Transverse colon (tissue), 4 donors: ENCODE measurements at regions not wholly inside any gene's neighbourhood (a gene's known extent, or its start where the extent isn't known, plus 50 kb on each side); places are given as distances from the start of the nearest gene placed in this dataset.

ENCODE experiments used
- POLR2A ChIP-seq: fragments of 450-650 bp; IDR thresholded peaks from one replicate; pipeline ENCODE4 v1.6.1; 2016; ENCODE audit warnings: antibody characterized with exemption, mild to moderate bottlenecking, moderate library complexity
- POLR2AphosphoS5 ChIP-seq, 3 donors: sonication (generic); formaldehyde crosslinking; IDR thresholded peaks; one replicate each; pipeline ENCODE4 v1.6.1; 2016; ENCODE audit warnings: antibody characterized with exemption in 3 of 3
- TF ChIP-seq, protein P1 (sequence below), 5 experiments: fragments of 200-600 bp in 3 of 5; fragments of 450-650 bp in 2 of 5; sonication (generic) in 3 of 5; IDR thresholded peaks; 1 replicate in 2 of 5; 2 replicates in 3 of 5; pipeline ENCODE4 v1.5.1; 2016 to 2017; ENCODE audit warnings: antibody characterized with exemption in 5 of 5, inconsistent platforms in 3 of 5, mild to moderate bottlenecking in 2 of 5, moderate library complexity in 1 of 5

DNA sequence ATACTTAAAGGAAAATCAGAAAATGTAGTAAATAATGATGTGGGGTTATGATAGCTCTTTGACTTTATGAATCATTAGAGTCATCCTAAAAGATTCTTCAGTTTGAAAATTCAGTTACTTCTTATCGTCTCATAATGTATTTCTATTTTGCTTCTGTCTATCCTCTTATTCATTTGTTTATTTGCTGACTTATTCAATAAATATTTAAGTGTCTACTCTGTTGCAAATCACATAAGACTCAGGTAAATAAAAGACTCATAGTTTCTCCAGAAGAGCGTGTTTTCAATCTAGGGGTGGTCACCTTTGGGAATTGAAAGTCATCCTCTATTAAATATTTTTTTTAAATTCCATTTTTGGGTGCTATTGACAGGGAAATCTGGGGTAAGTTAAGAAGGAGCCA is 69.1 kb upstream of the RBMS1 start:
- TF ChIP-seq POLR2AphosphoS5 (IDR thresholded peaks at IDR 0.05) (no peak), POLR2A (no peak)
- TF ChIP-seq, protein P1, sequence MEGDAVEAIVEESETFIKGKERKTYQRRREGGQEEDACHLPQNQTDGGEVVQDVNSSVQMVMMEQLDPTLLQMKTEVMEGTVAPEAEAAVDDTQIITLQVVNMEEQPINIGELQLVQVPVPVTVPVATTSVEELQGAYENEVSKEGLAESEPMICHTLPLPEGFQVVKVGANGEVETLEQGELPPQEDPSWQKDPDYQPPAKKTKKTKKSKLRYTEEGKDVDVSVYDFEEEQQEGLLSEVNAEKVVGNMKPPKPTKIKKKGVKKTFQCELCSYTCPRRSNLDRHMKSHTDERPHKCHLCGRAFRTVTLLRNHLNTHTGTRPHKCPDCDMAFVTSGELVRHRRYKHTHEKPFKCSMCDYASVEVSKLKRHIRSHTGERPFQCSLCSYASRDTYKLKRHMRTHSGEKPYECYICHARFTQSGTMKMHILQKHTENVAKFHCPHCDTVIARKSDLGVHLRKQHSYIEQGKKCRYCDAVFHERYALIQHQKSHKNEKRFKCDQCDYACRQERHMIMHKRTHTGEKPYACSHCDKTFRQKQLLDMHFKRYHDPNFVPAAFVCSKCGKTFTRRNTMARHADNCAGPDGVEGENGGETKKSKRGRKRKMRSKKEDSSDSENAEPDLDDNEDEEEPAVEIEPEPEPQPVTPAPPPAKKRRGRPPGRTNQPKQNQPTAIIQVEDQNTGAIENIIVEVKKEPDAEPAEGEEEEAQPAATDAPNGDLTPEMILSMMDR (IDR thresholded peaks at IDR 0.05) = no peak
